ENCODE measurements at regions not wholly inside any gene's neighbourhood (a gene's known extent, or its start where the extent isn't known, plus 50 kb on each side); places are given as distances from the start of the nearest gene placed in this dataset.

DNA sequence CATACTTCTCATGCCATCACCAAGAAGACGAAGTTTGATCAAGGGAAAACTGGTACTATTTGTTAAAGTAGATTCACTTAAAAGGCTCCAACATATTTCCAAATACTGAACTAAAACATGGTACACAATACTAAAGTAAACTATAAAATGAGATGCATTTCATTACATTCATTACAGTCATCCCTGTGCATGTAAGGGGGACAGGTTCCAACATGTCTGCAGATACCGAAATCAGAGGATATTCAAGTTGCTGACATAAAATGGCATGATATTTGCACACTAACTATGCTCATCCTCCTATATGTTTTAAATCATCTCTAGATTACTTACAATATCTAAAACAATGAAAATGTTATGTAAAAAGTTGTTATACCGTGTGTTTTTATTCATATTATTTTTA, 893.9 kb upstream of the MANEA start:
- intact Hi-C loops (cut with DNase I) = no loop called here
- no peak for ATAC-seq

DNA sequence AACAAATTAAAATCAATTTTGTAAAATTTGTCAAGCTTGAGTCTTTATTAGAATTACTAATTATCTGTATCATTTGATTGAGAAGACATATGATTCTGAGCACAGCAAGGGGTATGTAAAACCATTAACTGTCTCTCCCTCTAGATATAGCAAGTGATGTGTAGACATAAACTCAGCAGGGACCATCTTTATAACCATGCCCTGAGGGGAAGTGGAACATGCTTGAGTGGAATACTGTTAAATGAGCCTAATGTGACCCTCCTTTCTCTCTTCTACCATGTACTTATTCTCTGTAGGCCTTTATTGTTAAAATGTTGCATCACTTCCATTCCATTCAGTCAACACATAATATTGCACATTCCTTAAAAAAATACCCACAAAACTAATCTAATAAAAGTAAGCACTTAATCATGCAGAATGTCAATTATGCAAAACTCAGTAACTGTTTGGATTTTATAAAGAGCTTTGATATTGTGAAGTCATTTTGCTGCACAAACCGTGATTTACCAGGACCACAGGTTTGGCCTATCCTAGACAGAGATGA, 896.6 kb upstream of the MANEA start:
- DNase-seq = no peak
- no peak for ATAC-seq
- H3K4me3 ChIP-seq = no peak overlapping the region
- H3K4me1 ChIP-seq = no peaks in the 10 kb centered on the region
- no peaks in the 10 kb centered on the region for H3K9me3 ChIP-seq
- H3K27me3 ChIP-seq (ENCODE audit: insufficient read depth in 3 of 3, low read length in 2 of 3) = no peaks in the 10 kb centered on the region
- TF ChIP-seq, protein P1, sequence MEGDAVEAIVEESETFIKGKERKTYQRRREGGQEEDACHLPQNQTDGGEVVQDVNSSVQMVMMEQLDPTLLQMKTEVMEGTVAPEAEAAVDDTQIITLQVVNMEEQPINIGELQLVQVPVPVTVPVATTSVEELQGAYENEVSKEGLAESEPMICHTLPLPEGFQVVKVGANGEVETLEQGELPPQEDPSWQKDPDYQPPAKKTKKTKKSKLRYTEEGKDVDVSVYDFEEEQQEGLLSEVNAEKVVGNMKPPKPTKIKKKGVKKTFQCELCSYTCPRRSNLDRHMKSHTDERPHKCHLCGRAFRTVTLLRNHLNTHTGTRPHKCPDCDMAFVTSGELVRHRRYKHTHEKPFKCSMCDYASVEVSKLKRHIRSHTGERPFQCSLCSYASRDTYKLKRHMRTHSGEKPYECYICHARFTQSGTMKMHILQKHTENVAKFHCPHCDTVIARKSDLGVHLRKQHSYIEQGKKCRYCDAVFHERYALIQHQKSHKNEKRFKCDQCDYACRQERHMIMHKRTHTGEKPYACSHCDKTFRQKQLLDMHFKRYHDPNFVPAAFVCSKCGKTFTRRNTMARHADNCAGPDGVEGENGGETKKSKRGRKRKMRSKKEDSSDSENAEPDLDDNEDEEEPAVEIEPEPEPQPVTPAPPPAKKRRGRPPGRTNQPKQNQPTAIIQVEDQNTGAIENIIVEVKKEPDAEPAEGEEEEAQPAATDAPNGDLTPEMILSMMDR (IDR thresholded peaks at IDR 0.05) = no peak
- intact Hi-C loops (cut with DNase I) = no loop called here
- 86 to 95% (median 88%) methylated on average over 1 of the region's 1 CpG for WGBS, 3 donors
- H3K27ac ChIP-seq = no peak overlapping the region
- H3K36me3 ChIP-seq (ENCODE audit: insufficient read depth in 1 of 2, low read depth in 1 of 2) = no peaks in the 10 kb centered on the region

More for the DNA sequence above, 893.9 kb upstream of the MANEA start:
- H3K4me1 ChIP-seq = no peaks in the 10 kb centered on the region
- H3K4me3 ChIP-seq = no peak overlapping the region
- H3K36me3 ChIP-seq (ENCODE audit: insufficient read depth in 1 of 2, low read depth in 1 of 2) = no peaks in the 10 kb centered on the region
- 73 to 74% (median 73%) methylated on average over 3 of the region's 3 CpGs for WGBS, 3 donors
- TF ChIP-seq, protein P1 (IDR thresholded peaks at IDR 0.05) = no peak
- no peaks in the 10 kb centered on the region for H3K9me3 ChIP-seq
- H3K27me3 ChIP-seq (ENCODE audit: insufficient read depth in 3 of 3, low read length in 2 of 3) = no peaks in the 10 kb centered on the region
- DNase-seq = no peak
- no peak overlapping the region for H3K27ac ChIP-seq

DNA sequence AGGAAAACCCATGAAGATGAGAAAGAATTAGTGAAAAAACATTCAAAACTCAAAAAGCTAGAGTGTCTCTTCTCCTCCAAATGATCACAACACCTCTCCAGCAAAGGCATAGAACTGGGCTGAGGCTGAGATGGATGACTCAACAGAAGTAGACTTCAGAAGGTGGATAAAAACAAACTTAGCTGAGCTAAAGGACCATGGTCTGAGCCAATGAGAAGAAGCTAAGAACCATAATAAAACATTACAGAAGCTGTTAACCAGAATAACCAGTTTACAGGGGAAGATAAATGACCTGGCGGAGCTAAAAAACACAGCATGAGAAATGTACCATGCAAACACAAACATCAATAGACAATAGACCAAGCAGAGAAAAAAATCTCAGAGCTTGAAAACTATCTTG, 904.1 kb upstream of the MANEA start:
- H3K36me3 ChIP-seq (ENCODE audit: insufficient read depth in 1 of 2, low read depth in 1 of 2) = no peaks in the 10 kb centered on the region
- H3K27me3 ChIP-seq (ENCODE audit: insufficient read depth in 3 of 3, low read length in 2 of 3) = no peaks in the 10 kb centered on the region
- H3K9me3 ChIP-seq = no peaks in the 10 kb centered on the region
- no peak overlapping the region for H3K4me3 ChIP-seq
- ATAC-seq (no peak), DNase-seq (no peak)
- TF ChIP-seq, protein P1 (IDR thresholded peaks at IDR 0.05) = no peak
- H3K4me1 ChIP-seq = no peaks in the 10 kb centered on the region
- WGBS, 3 donors = 92 to 100% (median 93%) methylated on average over 1 of the region's 1 CpG
- no peak overlapping the region for H3K27ac ChIP-seq
- intact Hi-C loops (cut with DNase I) = no loop called here

DNA sequence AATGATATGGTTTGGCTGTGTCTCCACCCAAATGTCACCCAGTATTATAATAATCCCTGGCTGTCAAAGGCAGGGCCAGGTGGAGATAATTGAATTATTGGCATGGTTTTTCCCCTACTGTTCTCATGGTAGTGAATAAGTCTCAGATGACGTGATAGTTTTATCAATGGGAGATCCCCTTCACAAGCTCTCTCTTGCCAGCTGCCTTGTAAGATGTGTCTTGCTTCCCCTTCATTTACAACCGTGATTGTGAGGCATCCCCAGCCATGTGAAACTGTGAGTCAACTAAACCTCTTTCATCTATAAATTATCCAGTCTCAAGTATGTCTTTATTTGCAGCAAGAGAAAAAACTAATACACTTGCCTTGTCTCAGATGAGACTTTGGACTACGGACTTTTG, 907.3 kb upstream of the MANEA start:
- Histone ChIP-seq H3K27me3 (ENCODE audit: insufficient read depth in 3 of 3, low read length in 2 of 3) (no peaks in the 10 kb centered on the region), H3K27ac (no peak overlapping the region), H3K4me3 (no peak overlapping the region), H3K9me3 (no peaks in the 10 kb centered on the region), H3K4me1 (no peaks in the 10 kb centered on the region), H3K36me3 (ENCODE audit: insufficient read depth in 1 of 2, low read depth in 1 of 2) (no peaks in the 10 kb centered on the region)
- WGBS, 3 donors = 57 to 73% (median 64%) methylated on average over 3 of the region's 3 CpGs
- TF ChIP-seq, protein P1 (IDR thresholded peaks at IDR 0.05) = no peak
- ATAC-seq (no peak), DNase-seq (no peak)
- intact Hi-C loops (cut with DNase I) = no loop called here

DNA sequence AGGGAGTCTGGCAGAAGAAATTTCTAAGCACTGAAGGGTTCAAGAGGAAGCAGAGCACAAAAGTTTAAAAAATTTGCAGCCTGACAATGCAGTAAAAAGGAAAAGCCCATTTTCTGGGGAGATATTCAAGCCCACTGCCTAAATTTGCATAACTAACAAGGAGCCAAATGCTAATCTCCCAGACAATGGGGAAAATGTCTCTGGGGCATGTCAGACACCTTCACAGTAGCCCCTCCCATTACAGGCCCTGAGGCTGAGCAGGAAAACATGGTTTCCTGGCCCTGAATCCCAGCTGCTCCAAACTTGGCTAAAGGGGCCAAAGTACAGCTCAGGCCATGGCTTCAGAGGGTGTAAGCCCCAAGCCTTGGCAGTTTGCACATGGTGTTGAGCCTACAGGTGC, 908.5 kb upstream of the MANEA start:
- H3K9me3 ChIP-seq = no peaks in the 10 kb centered on the region
- no peak overlapping the region for H3K4me3 ChIP-seq
- H3K4me1 ChIP-seq = no peaks in the 10 kb centered on the region
- ATAC-seq (no peak), DNase-seq (no peak)
- TF ChIP-seq, protein P1 (IDR thresholded peaks at IDR 0.05) = no peak
- no peak overlapping the region for H3K27ac ChIP-seq
- no peaks in the 10 kb centered on the region for H3K27me3 ChIP-seq (ENCODE audit: insufficient read depth in 3 of 3, low read length in 2 of 3)
- intact Hi-C loops (cut with DNase I) = no loop called here
- H3K36me3 ChIP-seq (ENCODE audit: insufficient read depth in 1 of 2, low read depth in 1 of 2) = no peaks in the 10 kb centered on the region

Measured in psoas muscle (tissue), 7 donors.